GM12878 (cell line): ENCODE measurements at regions not wholly inside any gene's neighbourhood (a gene's known extent, or its start where the extent isn't known, plus 50 kb on each side); places are given as distances from the start of the nearest gene placed in this dataset.

Experiments
- CBX5 ChIP-seq: sonication (generic); IDR thresholded peaks from 2 replicates; pipeline ENCODE4 v1.6.1; 2016; ENCODE audit warnings: low read depth, moderate library complexity, mild to moderate bottlenecking, inconsistent platforms
- CEBPB ChIP-seq, 2 experiments: fragments of 150-350 bp in 1 of 2; IDR thresholded peaks; 2 replicates each; pipeline ENCODE4 v1.6.1; 2012 to 2014; ENCODE audit warnings: low read depth in 2 of 2, low read length in 2 of 2, borderline replicate concordance in 1 of 2, inconsistent platforms in 1 of 2
- EGR1 ChIP-seq, 2 experiments: IDR thresholded peaks; 1 replicate in 1 of 2; 2 replicates in 1 of 2; pipeline ENCODE4 v1.6.1; 2011 to 2012; ENCODE audit warnings: low read depth in 2 of 2, low read length in 2 of 2, borderline replicate concordance in 1 of 2, mild to moderate bottlenecking in 1 of 2, moderate library complexity in 1 of 2
- GABPA ChIP-seq: IDR thresholded peaks from 2 replicates; pipeline ENCODE4 v1.6.1; 2014; ENCODE audit warnings: antibody characterized with exemption, low read depth, mild to moderate bottlenecking, inconsistent platforms
- HSF1 ChIP-seq: fragments of 150-350 bp; IDR thresholded peaks from 2 replicates; pipeline ENCODE4 v1.6.1; 2014; ENCODE audit warnings: mild to moderate bottlenecking, low read depth, low read length
- IKZF1 ChIP-seq: fragments of 450-650 bp; conservative IDR thresholded peaks from 2 replicates; pipeline ENCODE4 v1.6.1; 2017; ENCODE audit warnings: antibody characterized with exemption, mild to moderate bottlenecking
- MYC ChIP-seq: IDR thresholded peaks from 2 replicates; pipeline ENCODE4 v1.6.1; 2011; ENCODE audit warnings: mild to moderate bottlenecking, low read length, moderate library complexity, inconsistent platforms; ENCODE audit not compliant: insufficient read depth, insufficient replicate concordance, insufficient read length, severe bottlenecking
- NR2C1 ChIP-seq: fragments of 450-650 bp; IDR thresholded peaks from 2 replicates; pipeline ENCODE4 v1.6.1; 2017; ENCODE audit warnings: antibody characterized with exemption, mild to moderate bottlenecking, moderate library complexity
- NR2F1 ChIP-seq: fragments of 450-650 bp; conservative IDR thresholded peaks from 2 replicates; pipeline ENCODE4 v1.6.1; 2017; ENCODE audit warnings: mild to moderate bottlenecking
- TF ChIP-seq, protein P1 (sequence below): fragments of 450-650 bp; formaldehyde crosslinking; IDR thresholded peaks from 2 replicates; pipeline ENCODE4 v1.4.0; 2022; ENCODE audit warnings: mild to moderate bottlenecking, moderate library complexity
- TF ChIP-seq, protein P2 (sequence below): IDR thresholded peaks from 2 replicates; pipeline ENCODE4 v1.6.1; 2012; ENCODE audit warnings: mild to moderate bottlenecking, low read depth, low read length
- TF ChIP-seq, protein P3 (sequence below), 3 experiments: IDR thresholded peaks in 2 of 3; conservative IDR thresholded peaks in 1 of 3; 2 replicates each; pipeline ENCODE4 v1.5.1; 2011; ENCODE audit warnings: low read depth in 3 of 3, low read length in 3 of 3, mild to moderate bottlenecking in 3 of 3, control low read depth in 2 of 3, moderate library complexity in 2 of 3, inconsistent platforms in 1 of 3, mixed read lengths in 1 of 3; ENCODE audit not compliant: control insufficient read depth in 2 of 3, insufficient read depth in 1 of 3; ENCODE audit errors: extremely low read depth in 1 of 3
- TF ChIP-seq, protein P4 (sequence below): IDR thresholded peaks from 2 replicates; pipeline ENCODE4 v1.6.1; 2012; ENCODE audit warnings: low read depth, low read length, improper control_type of control experiment

- TF ChIP-seq, protein P1, sequence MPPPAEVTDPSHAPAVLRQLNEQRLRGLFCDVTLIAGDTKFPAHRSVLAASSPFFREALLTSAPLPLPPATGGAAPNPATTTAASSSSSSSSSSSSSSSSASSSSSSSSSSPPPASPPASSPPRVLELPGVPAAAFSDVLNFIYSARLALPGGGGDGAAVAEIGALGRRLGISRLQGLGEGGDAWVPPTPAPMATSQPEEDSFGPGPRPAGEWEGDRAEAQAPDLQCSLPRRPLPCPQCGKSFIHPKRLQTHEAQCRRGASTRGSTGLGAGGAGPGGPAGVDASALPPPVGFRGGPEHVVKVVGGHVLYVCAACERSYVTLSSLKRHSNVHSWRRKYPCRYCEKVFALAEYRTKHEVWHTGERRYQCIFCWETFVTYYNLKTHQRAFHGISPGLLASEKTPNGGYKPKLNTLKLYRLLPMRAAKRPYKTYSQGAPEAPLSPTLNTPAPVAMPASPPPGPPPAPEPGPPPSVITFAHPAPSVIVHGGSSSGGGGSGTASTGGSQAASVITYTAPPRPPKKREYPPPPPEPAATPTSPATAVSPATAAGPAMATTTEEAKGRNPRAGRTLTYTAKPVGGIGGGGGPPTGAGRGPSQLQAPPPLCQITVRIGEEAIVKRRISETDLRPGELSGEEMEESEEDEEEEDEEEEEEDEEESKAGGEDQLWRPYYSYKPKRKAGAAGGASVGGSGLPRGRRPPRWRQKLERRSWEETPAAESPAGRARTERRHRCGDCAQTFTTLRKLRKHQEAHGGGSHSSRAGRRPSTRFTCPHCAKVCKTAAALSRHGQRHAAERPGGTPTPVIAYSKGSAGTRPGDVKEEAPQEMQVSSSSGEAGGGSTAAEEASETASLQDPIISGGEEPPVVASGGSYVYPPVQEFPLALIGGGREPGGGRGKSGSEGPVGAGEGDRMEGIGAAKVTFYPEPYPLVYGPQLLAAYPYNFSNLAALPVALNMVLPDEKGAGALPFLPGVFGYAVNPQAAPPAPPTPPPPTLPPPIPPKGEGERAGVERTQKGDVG, result no peak
- no peak for TF ChIP-seq NR2F1
- TF ChIP-seq, protein P2, sequence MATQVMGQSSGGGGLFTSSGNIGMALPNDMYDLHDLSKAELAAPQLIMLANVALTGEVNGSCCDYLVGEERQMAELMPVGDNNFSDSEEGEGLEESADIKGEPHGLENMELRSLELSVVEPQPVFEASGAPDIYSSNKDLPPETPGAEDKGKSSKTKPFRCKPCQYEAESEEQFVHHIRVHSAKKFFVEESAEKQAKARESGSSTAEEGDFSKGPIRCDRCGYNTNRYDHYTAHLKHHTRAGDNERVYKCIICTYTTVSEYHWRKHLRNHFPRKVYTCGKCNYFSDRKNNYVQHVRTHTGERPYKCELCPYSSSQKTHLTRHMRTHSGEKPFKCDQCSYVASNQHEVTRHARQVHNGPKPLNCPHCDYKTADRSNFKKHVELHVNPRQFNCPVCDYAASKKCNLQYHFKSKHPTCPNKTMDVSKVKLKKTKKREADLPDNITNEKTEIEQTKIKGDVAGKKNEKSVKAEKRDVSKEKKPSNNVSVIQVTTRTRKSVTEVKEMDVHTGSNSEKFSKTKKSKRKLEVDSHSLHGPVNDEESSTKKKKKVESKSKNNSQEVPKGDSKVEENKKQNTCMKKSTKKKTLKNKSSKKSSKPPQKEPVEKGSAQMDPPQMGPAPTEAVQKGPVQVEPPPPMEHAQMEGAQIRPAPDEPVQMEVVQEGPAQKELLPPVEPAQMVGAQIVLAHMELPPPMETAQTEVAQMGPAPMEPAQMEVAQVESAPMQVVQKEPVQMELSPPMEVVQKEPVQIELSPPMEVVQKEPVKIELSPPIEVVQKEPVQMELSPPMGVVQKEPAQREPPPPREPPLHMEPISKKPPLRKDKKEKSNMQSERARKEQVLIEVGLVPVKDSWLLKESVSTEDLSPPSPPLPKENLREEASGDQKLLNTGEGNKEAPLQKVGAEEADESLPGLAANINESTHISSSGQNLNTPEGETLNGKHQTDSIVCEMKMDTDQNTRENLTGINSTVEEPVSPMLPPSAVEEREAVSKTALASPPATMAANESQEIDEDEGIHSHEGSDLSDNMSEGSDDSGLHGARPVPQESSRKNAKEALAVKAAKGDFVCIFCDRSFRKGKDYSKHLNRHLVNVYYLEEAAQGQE, result no peak
- no peak for TF ChIP-seq IKZF1
- no peak for TF ChIP-seq EGR1 (IDR thresholded peaks at IDR 0.05; ENCODE audit: borderline replicate concordance in 1 of 2, low read depth in 2 of 2, low read length in 2 of 2)
- TF ChIP-seq CBX5, result no peak
- TF ChIP-seq GABPA, result no peak
- TF ChIP-seq HSF1, result no peak
- TF ChIP-seq, protein P3, sequence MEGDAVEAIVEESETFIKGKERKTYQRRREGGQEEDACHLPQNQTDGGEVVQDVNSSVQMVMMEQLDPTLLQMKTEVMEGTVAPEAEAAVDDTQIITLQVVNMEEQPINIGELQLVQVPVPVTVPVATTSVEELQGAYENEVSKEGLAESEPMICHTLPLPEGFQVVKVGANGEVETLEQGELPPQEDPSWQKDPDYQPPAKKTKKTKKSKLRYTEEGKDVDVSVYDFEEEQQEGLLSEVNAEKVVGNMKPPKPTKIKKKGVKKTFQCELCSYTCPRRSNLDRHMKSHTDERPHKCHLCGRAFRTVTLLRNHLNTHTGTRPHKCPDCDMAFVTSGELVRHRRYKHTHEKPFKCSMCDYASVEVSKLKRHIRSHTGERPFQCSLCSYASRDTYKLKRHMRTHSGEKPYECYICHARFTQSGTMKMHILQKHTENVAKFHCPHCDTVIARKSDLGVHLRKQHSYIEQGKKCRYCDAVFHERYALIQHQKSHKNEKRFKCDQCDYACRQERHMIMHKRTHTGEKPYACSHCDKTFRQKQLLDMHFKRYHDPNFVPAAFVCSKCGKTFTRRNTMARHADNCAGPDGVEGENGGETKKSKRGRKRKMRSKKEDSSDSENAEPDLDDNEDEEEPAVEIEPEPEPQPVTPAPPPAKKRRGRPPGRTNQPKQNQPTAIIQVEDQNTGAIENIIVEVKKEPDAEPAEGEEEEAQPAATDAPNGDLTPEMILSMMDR (IDR thresholded peaks at IDR 0.05 in 2 of 3, conservative IDR thresholded peaks at IDR 0.05 in 1 of 3; ENCODE audit: control insufficient read depth in 2 of 3, extremely low read depth in 1 of 3, insufficient read depth in 1 of 3, low read depth in 3 of 3, low read length in 3 of 3), result no peak
- TF ChIP-seq MYC, result no peak
- TF ChIP-seq NR2C1, result no peak
- TF ChIP-seq CEBPB (IDR thresholded peaks at IDR 0.05; ENCODE audit: borderline replicate concordance in 1 of 2, low read depth in 2 of 2, low read length in 2 of 2), result no peak
- TF ChIP-seq, protein P4, sequence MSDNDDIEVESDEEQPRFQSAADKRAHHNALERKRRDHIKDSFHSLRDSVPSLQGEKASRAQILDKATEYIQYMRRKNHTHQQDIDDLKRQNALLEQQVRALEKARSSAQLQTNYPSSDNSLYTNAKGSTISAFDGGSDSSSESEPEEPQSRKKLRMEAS, result no peak
Observed at GRCh38 chr17:79162012-79162963, 87.7 kb downstream of the ENGASE start.
